B cell (primary cell): ENCODE measurements at regions not wholly inside any gene's neighbourhood (a gene's known extent, or its start where the extent isn't known, plus 50 kb on each side); places are given as distances from the start of the nearest gene placed in this dataset.

Experiments used
- ATAC-seq: fragments of 200-7000 bp; cut with Tn5 transposase; one replicate; pipeline ENCODE4 v1.10.0; 2021; ENCODE audit warnings: low read depth, mild to moderate bottlenecking, moderate number of reproducible peaks, moderate library complexity
- CTCF ChIA-PET: fragments of 350-600 bp; sonication (Branson Sonifier 250); formaldehyde crosslinking; loops from one replicate; lab custom pipeline; 2021; ENCODE audit warnings: antibody characterized with exemption, inconsistent platforms; lab: Charles Lee
- POLR2A ChIA-PET: fragments of 350-600 bp; sonication (Branson Sonifier 250); formaldehyde crosslinking; loops from one replicate; lab custom pipeline; 2021; ENCODE audit warnings: antibody characterized with exemption; lab: Charles Lee
- DNase-seq: peaks from one replicate; pipeline ENCODE4 v3.0.0; 2013
- H2AFZ ChIP-seq: 2 replicates; pipeline ENCODE4 v1.6.1; 2012; ENCODE audit warnings: mild to moderate bottlenecking, low read depth, low read length; ENCODE audit not compliant: insufficient read depth, poor library complexity, severe bottlenecking
- H3K27ac ChIP-seq, 2 donors: 1 replicate in 1 of 2; 2 replicates in 1 of 2; pipeline ENCODE4 v1.5.1; 2012 to 2013; ENCODE audit warnings: low read length in 2 of 2, mild to moderate bottlenecking in 2 of 2, moderate library complexity in 1 of 2
- H3K27me3 ChIP-seq, 4 experiments: fragments of 200-600 bp in 1 of 4; sonication (generic) in 1 of 4; replicated peaks in 1 of 4; 1 replicate in 2 of 4; 2 replicates in 2 of 4; pipeline versions ENCODE4 v1.6.1 to v1.7.0; 2013 to 2016; ENCODE audit warnings: low read length in 3 of 4, mild to moderate bottlenecking in 2 of 4, mixed read lengths in 1 of 4, moderate library complexity in 1 of 4; ENCODE audit not compliant: insufficient read depth in 4 of 4, control insufficient read depth in 3 of 4; ENCODE audit errors: control extremely low read depth in 1 of 4
- H3K36me3 ChIP-seq, 2 experiments: replicated peaks in 1 of 2; 1 replicate in 1 of 2; 2 replicates in 1 of 2; pipeline versions ENCODE4 v1.6.1 to v1.7.1; 2013; ENCODE audit warnings: low read length in 1 of 2; ENCODE audit not compliant: insufficient read depth in 2 of 2, control insufficient read depth in 1 of 2; ENCODE audit errors: control extremely low read depth in 1 of 2, extremely low read depth in 1 of 2
- H3K4me1 ChIP-seq, 2 donors: fragments of 200-600 bp in 1 of 2; sonication (generic) in 1 of 2; 1 replicate in 1 of 2; 2 replicates in 1 of 2; pipeline versions ENCODE4 v1.5.1 to v1.6.1; 2013 to 2017; ENCODE audit warnings: low read length in 2 of 2; ENCODE audit not compliant: control insufficient read depth in 2 of 2, insufficient read depth in 2 of 2
- H3K4me2 ChIP-seq: replicated peaks from 2 replicates; pipeline ENCODE3; 2012; ENCODE audit warnings: mild to moderate bottlenecking, low read depth, low read length; ENCODE audit not compliant: poor library complexity, severe bottlenecking
- H3K4me3 ChIP-seq, 5 experiments: fragments of 200-600 bp in 1 of 5; sonication (generic) in 1 of 5; 1 replicate in 3 of 5; 2 replicates in 2 of 5; pipeline versions ENCODE4 v1.5.1 to v1.7.0; 2011 to 2016; ENCODE audit warnings: low read length in 4 of 5, mild to moderate bottlenecking in 4 of 5, low read depth in 2 of 5, control low read depth in 1 of 5, moderate library complexity in 1 of 5; ENCODE audit not compliant: insufficient read depth in 1 of 5; ENCODE audit errors: control extremely low read depth in 1 of 5, extremely low read depth in 1 of 5
- H3K79me2 ChIP-seq: fragments of 200-600 bp; sonication (generic); one replicate; pipeline ENCODE4 v1.6.0; 2016; ENCODE audit warnings: low read length; ENCODE audit not compliant: control insufficient read depth, insufficient read depth
- H3K9ac ChIP-seq: fragments of 200-600 bp; sonication (generic); 2 replicates; pipeline ENCODE4 v1.6.1; 2017; ENCODE audit warnings: mild to moderate bottlenecking, low read length, moderate library complexity
- H3K9me3 ChIP-seq, 3 donors: one replicate each; pipeline versions ENCODE4 v1.6.1 to v1.7.1; 2013; ENCODE audit warnings: low read length in 2 of 3; ENCODE audit not compliant: control insufficient read depth in 2 of 3, insufficient read depth in 1 of 3; ENCODE audit errors: control extremely low read depth in 1 of 3
- H4K20me1 ChIP-seq: 2 replicates; pipeline ENCODE4 v1.6.0; 2012; ENCODE audit warnings: mild to moderate bottlenecking, low read length; ENCODE audit not compliant: insufficient read depth, control insufficient read depth, poor library complexity, severe bottlenecking
- H3K27ac Mint-ChIP-seq: one replicate; pipeline ENCODE4 v1.8.0; 2021; ENCODE audit warnings: mixed read lengths
- H3K27me3 Mint-ChIP-seq: one replicate; pipeline ENCODE4 v1.8.0; 2021; ENCODE audit warnings: mixed read lengths
- H3K4me1 Mint-ChIP-seq: one replicate; pipeline ENCODE4 v1.8.0; 2021; ENCODE audit warnings: mixed read lengths
- H3K4me3 Mint-ChIP-seq: one replicate; pipeline ENCODE4 v1.8.0; 2021; ENCODE audit warnings: mixed read lengths
- H3K9me3 Mint-ChIP-seq: one replicate; pipeline ENCODE4 v1.8.0; 2022; ENCODE audit warnings: mixed read lengths; ENCODE audit not compliant: insufficient read depth
- CTCF ChIP-seq: fragments of 200-600 bp; IDR thresholded peaks from one replicate; pipeline ENCODE4 v1.8.0; 2022; ENCODE audit warnings: antibody characterized with exemption, mild to moderate bottlenecking
- EZH2 ChIP-seq: IDR thresholded peaks from 2 replicates; pipeline ENCODE4 v1.6.1; 2012; ENCODE audit warnings: borderline replicate concordance, low read depth, mild to moderate bottlenecking, moderate library complexity, low read length; ENCODE audit not compliant: insufficient read depth, poor library complexity, severe bottlenecking
- WGBS: methylation state at CpG from one replicate; pipeline ENCODE4 v1.1.5; 2013; ENCODE audit warnings: missing lambda C conversion rate; ENCODE audit not compliant: insufficient coverage; 5-methylcytosine and 5-hydroxymethylcytosine counted together
- intact Hi-C: fragments of 100-400 bp; cut with micrococcal nuclease; formaldehyde crosslinking; loops from one replicate; pipeline ENCODE4 v1.10.0; 2022

- no peak overlapping the region for H3K4me3 ChIP-seq
- TF ChIP-seq EZH2 (no peak), CTCF (no peak)
- H3K79me2 ChIP-seq = no peaks in the 10 kb centered on the region
- no peaks in the 10 kb centered on the region for H3K9me3 ChIP-seq
- Mint-ChIP-seq H3K9me3 (peaks cover 2% of the 10 kb centered on the region), H3K4me3 (no peak overlapping the region), H3K27ac (no peak overlapping the region), H3K4me1 (no peaks in the 10 kb centered on the region), H3K27me3 (no peaks in the 10 kb centered on the region)
- H2AFZ ChIP-seq = no peak overlapping the region
- H3K36me3 ChIP-seq = no peaks in the 10 kb centered on the region
- ChIA-PET CTCF (no interaction called here), POLR2A (no interaction called here)
- intact Hi-C loops = no loop called here
- H3K27me3 ChIP-seq = no peaks in the 10 kb centered on the region
- H3K27ac ChIP-seq = no peak overlapping the region
- no peaks in the 10 kb centered on the region for H3K4me1 ChIP-seq
- no peak overlapping the region for H3K9ac ChIP-seq
- ATAC-seq (no peak), DNase-seq (no peak)
- WGBS = 43% methylated on average over 1 of the region's 2 CpGs
- H3K4me2 ChIP-seq = no peak overlapping the region
- no peaks in the 10 kb centered on the region for H4K20me1 ChIP-seq
These were observed 258.8 kb upstream of the GNPDA2 start for GRCh38 chr4:44985152-44985551.

GRCh38 chr4:44984083-44984482, 257.7 kb upstream of the GNPDA2 start:
- H2AFZ ChIP-seq = no peak overlapping the region
- H3K27ac ChIP-seq = no peak overlapping the region
- CTCF ChIA-PET = no interaction called here
- H3K36me3 ChIP-seq = no peaks in the 10 kb centered on the region
- H3K9me3 Mint-ChIP-seq = no peaks in the 10 kb centered on the region
- no peak for DNase-seq
- TF ChIP-seq CTCF (no peak), EZH2 (no peak)
- no peaks in the 10 kb centered on the region for H3K27me3 Mint-ChIP-seq
- intact Hi-C loops = no loop called here
- no peak overlapping the region for H3K4me2 ChIP-seq
- POLR2A ChIA-PET = no interaction called here
- no peak overlapping the region for H3K4me3 Mint-ChIP-seq
- no peaks in the 10 kb centered on the region for H3K79me2 ChIP-seq
- no peak overlapping the region for H3K9ac ChIP-seq
- no peak overlapping the region for H3K4me3 ChIP-seq
- no peaks in the 10 kb centered on the region for H3K4me1 Mint-ChIP-seq
- no peaks in the 10 kb centered on the region for H3K4me1 ChIP-seq
- no peaks in the 10 kb centered on the region for H3K9me3 ChIP-seq
- no peaks in the 10 kb centered on the region for H4K20me1 ChIP-seq
- H3K27ac Mint-ChIP-seq = no peak overlapping the region
- H3K27me3 ChIP-seq = no peaks in the 10 kb centered on the region
- ATAC-seq = no peak
